Endothelial cell of umbilical vein (primary cell): ENCODE measurements at regions not wholly inside any gene's neighbourhood (a gene's known extent, or its start where the extent isn't known, plus 50 kb on each side); places are given as distances from the start of the nearest gene placed in this dataset.

Experiments used
- BruUV-seq: library from RNA; stranded (reverse); fragments of 400-500 nt; replicated peaks from 2 replicates; lab custom pipeline; 2021; lab: Mats Ljungman, UMichigan
- CTCF ChIA-PET: fragments of 300-600, 350-600 bp; sonication (Branson Sonifier 250); formaldehyde crosslinking; loops from one replicate; lab custom pipeline; 2021; ENCODE audit warnings: antibody characterized with exemption, inconsistent platforms; lab: Charles Lee
- POLR2A ChIA-PET: fragments of 300-600, 350-600 bp; sonication (Branson Sonifier 250); formaldehyde crosslinking; loops from one replicate; lab custom pipeline; 2021; ENCODE audit warnings: antibody characterized with exemption, inconsistent platforms; lab: Charles Lee
- DNase-seq: peaks from one replicate; pipeline ENCODE4 v3.0.0-alpha.2; 2011; ENCODE audit warnings: low read depth, low spot score
- FAIRE-seq: peaks from 2 replicates; lab custom pipeline; 2011; peaks lifted over from hg19 to GRCh38; lab: Jason Lieb, UNC
- H2AFZ ChIP-seq: 2 replicates; pipeline ENCODE4 v1.6.0; 2012; ENCODE audit warnings: low read depth, low read length, control low read depth, inconsistent platforms
- H3K27ac ChIP-seq: 2 replicates; pipeline ENCODE4 v1.5.1; 2011; ENCODE audit warnings: low read depth, mild to moderate bottlenecking, control low read depth, low read length, moderate library complexity; ENCODE audit not compliant: insufficient read depth
- H3K27me3 ChIP-seq, 2 experiments: 2 replicates each; pipeline versions ENCODE4 v1.6.0 to v1.6.1; 2011; ENCODE audit warnings: low read length in 2 of 2, mixed read lengths in 1 of 2; ENCODE audit not compliant: control insufficient read depth in 2 of 2, insufficient read depth in 2 of 2
- H3K36me3 ChIP-seq, 2 experiments: 2 replicates in 1 of 2; 3 replicates in 1 of 2; pipeline ENCODE4 v1.5.1; 2011; ENCODE audit warnings: low read length in 2 of 2, mild to moderate bottlenecking in 1 of 2, moderate library complexity in 1 of 2; ENCODE audit not compliant: control insufficient read depth in 2 of 2, insufficient read depth in 2 of 2; ENCODE audit errors: extremely low read depth in 1 of 2
- H3K4me1 ChIP-seq: 3 replicates; pipeline ENCODE4 v1.5.1; 2011; ENCODE audit warnings: mild to moderate bottlenecking, low read length; ENCODE audit not compliant: control insufficient read depth, insufficient read depth; ENCODE audit errors: extremely low read depth
- H3K4me2 ChIP-seq: 2 replicates; pipeline ENCODE4 v1.6.1; 2011; ENCODE audit warnings: low read length, control low read depth, mixed read lengths; ENCODE audit not compliant: insufficient read depth
- H3K4me3 ChIP-seq, 3 experiments: fragments of 200-600 bp in 1 of 3; sonication (generic), shearing (Covaris generic) in 1 of 3; replicated peaks in 1 of 3; 2 replicates each; pipeline ENCODE4 v1.5.1; 2011 to 2016; ENCODE audit warnings: control low read depth in 3 of 3, low read length in 3 of 3, mild to moderate bottlenecking in 2 of 3, inconsistent platforms in 1 of 3, low read depth in 1 of 3, moderate library complexity in 1 of 3; ENCODE audit not compliant: insufficient read depth in 1 of 3
- H3K79me2 ChIP-seq: 2 replicates; pipeline ENCODE4 v1.6.0; 2012; ENCODE audit warnings: low read length, inconsistent platforms; ENCODE audit not compliant: control insufficient read depth, insufficient read depth
- H3K9ac ChIP-seq: replicated peaks from 2 replicates; pipeline ENCODE3; 2011; ENCODE audit warnings: low read length, control low read depth; ENCODE audit not compliant: insufficient read depth; ENCODE audit errors: extremely low read depth
- H3K9me1 ChIP-seq: replicated peaks from 3 replicates; pipeline ENCODE4 v1.6.0; 2011; ENCODE audit warnings: mild to moderate bottlenecking, low read length; ENCODE audit not compliant: control insufficient read depth, insufficient read depth; ENCODE audit errors: extremely low read depth
- H3K9me3 ChIP-seq: replicated peaks from 2 replicates; pipeline ENCODE4 v1.5.1; 2012; ENCODE audit warnings: low read length, inconsistent platforms; ENCODE audit not compliant: control insufficient read depth, insufficient read depth
- H4K20me1 ChIP-seq: replicated peaks from 2 replicates; pipeline ENCODE3; 2011; ENCODE audit warnings: mild to moderate bottlenecking, low read length; ENCODE audit not compliant: control insufficient read depth, insufficient read depth; ENCODE audit errors: extremely low read depth
- EZH2 ChIP-seq: IDR thresholded peaks from 2 replicates; pipeline ENCODE4 v1.6.1; 2012; ENCODE audit warnings: borderline replicate concordance, low read depth, mild to moderate bottlenecking, moderate library complexity, low read length, inconsistent platforms; ENCODE audit not compliant: severe bottlenecking
- FOS ChIP-seq: IDR thresholded peaks from 2 replicates; pipeline ENCODE4 v1.6.1; 2011; ENCODE audit warnings: mild to moderate bottlenecking, low read length, moderate library complexity, borderline replicate concordance; ENCODE audit not compliant: insufficient read depth
- GATA2 ChIP-seq: IDR thresholded peaks from 2 replicates; pipeline ENCODE4 v1.7.0; 2011; ENCODE audit warnings: low read depth, mild to moderate bottlenecking, moderate library complexity, mixed read lengths, low read length; ENCODE audit not compliant: insufficient read length, insufficient read depth
- JUN ChIP-seq: IDR thresholded peaks from 2 replicates; pipeline ENCODE4 v1.6.1; 2011; ENCODE audit warnings: borderline replicate concordance, low read depth; ENCODE audit not compliant: insufficient read length, insufficient read depth
- MYC ChIP-seq: IDR thresholded peaks from one replicate; pipeline ENCODE4 v1.6.1; 2011; ENCODE audit warnings: mild to moderate bottlenecking, low read depth, low read length
- POLR2A ChIP-seq: IDR thresholded peaks from 2 replicates; pipeline ENCODE4 v1.6.1; 2012; ENCODE audit warnings: low read depth, mild to moderate bottlenecking, control low read depth, low read length
- POLR2AphosphoS5 ChIP-seq: IDR thresholded peaks from 2 replicates; pipeline ENCODE4 v1.6.1; 2012; ENCODE audit warnings: low read depth, mild to moderate bottlenecking, control low read depth, low read length, moderate library complexity; ENCODE audit not compliant: insufficient read depth
- dilution Hi-C: fragments of 300-500 bp; cut with MboI; formaldehyde crosslinking; loops from one replicate; pipeline ENCODE4 v1.15.0; 2019; ENCODE audit warnings: low sequenced_read_pairs; ENCODE audit not compliant: extremely low pct_ligation_motif_present
- intact Hi-C: fragments of 100-400 bp; cut with micrococcal nuclease; formaldehyde crosslinking; loops from one replicate; pipeline ENCODE4 v1.10.0; 2022
- TF ChIP-seq, protein P1 (sequence below), 2 donors: IDR thresholded peaks; 1 replicate in 1 of 2; 2 replicates in 1 of 2; pipeline ENCODE4 v1.5.1; 2011; ENCODE audit warnings: low read length in 2 of 2, mild to moderate bottlenecking in 2 of 2, moderate library complexity in 2 of 2, control low read depth in 1 of 2, inconsistent platforms in 1 of 2, low read depth in 1 of 2; ENCODE audit not compliant: insufficient read depth in 1 of 2; ENCODE audit errors: extremely low read depth in 1 of 2
- TF ChIP-seq, protein P2 (sequence below): IDR thresholded peaks from 2 replicates; pipeline ENCODE4 v1.6.1; 2011; ENCODE audit not compliant: insufficient read depth, insufficient read length

DNA sequence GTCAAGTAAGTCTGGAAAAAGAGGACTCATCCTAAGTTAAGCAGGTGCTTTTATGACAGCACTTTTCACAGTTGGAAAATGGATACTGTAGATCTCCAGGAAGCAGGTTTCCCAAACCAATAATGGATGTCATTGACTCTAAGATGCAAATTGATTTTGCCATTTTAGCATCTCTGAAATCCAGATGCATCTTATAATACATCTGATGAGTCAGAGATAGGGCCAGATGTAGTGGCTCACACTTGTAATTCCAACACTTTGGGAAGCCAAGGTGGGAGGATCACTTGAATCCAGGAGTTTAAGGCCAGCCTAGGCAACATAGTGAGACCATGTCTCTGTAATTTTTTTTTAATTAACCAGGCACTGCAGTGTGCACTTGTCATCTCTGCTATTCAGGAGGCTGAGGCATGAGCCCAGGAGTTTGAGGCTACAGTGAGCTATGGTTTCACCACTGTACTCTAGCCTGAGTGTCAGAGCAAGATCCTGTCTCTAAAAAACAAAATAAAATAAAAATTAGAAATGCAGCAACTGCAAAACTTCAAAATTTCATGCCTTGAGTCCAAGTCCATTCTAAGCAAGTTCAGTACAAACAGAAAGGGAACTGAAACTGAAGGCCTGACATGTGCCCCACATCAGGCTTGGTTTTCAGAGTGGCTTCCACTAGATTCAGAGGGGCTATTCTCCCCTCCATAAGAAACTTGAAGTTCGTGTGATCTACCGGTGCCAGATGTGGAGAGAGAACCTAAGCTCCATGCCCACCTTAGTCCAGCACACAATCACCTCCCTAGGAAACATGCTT is 267.8 kb upstream of the NCKAP5 start:
- no peak for TF ChIP-seq EZH2
- TF ChIP-seq GATA2 = no peak
- TF ChIP-seq, protein P1, sequence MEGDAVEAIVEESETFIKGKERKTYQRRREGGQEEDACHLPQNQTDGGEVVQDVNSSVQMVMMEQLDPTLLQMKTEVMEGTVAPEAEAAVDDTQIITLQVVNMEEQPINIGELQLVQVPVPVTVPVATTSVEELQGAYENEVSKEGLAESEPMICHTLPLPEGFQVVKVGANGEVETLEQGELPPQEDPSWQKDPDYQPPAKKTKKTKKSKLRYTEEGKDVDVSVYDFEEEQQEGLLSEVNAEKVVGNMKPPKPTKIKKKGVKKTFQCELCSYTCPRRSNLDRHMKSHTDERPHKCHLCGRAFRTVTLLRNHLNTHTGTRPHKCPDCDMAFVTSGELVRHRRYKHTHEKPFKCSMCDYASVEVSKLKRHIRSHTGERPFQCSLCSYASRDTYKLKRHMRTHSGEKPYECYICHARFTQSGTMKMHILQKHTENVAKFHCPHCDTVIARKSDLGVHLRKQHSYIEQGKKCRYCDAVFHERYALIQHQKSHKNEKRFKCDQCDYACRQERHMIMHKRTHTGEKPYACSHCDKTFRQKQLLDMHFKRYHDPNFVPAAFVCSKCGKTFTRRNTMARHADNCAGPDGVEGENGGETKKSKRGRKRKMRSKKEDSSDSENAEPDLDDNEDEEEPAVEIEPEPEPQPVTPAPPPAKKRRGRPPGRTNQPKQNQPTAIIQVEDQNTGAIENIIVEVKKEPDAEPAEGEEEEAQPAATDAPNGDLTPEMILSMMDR (IDR thresholded peaks at IDR 0.05; ENCODE audit: extremely low read depth in 1 of 2, insufficient read depth in 1 of 2, low read depth in 1 of 2, low read length in 2 of 2) = no peak
- TF ChIP-seq JUN = no peak
- TF ChIP-seq, protein P2, sequence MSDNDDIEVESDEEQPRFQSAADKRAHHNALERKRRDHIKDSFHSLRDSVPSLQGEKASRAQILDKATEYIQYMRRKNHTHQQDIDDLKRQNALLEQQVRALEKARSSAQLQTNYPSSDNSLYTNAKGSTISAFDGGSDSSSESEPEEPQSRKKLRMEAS = no peak
- no peak for TF ChIP-seq POLR2A
- no peak for TF ChIP-seq MYC
- no peak for TF ChIP-seq POLR2AphosphoS5
- no peak for TF ChIP-seq FOS
- Histone ChIP-seq H3K4me1 (peaks cover 9% of the 10 kb centered on the region), H3K9me3 (no peaks in the 10 kb centered on the region), H3K9ac (no peak overlapping the region), H3K27ac (no peak overlapping the region), H3K79me2 (no peaks in the 10 kb centered on the region), H3K36me3 (no peaks in the 10 kb centered on the region), H3K4me3 (no peak overlapping the region), H2AFZ (no peak overlapping the region), H3K4me2 (no peak overlapping the region), H3K27me3 (no peaks in the 10 kb centered on the region), H4K20me1 (no peaks in the 10 kb centered on the region), H3K9me1 (no peaks in the 10 kb centered on the region)
- ChIA-PET CTCF (interaction anchor here (1.5 kb wide), 2 partner anchors 56 to 1289 kb away, joined by 3 to 4 read pairs; no protein-coding TSS in a partner anchor), POLR2A (no interaction called here)
- dilution Hi-C loops (no loop called here), intact Hi-C loops (no loop called here)
- FAIRE-seq = no peak
- DNase-seq = no peak
- BruUV-seq = no TSS peak
